ENCODE measurements at regions not wholly inside any gene's neighbourhood (a gene's known extent, or its start where the extent isn't known, plus 50 kb on each side); places are given as distances from the start of the nearest gene placed in this dataset.
"Not testable (repeated sequence)": the region's sequence is repeated elsewhere in the genome, so short reads cannot be mapped to it uniquely, and the experiment has no call there.

DNA sequence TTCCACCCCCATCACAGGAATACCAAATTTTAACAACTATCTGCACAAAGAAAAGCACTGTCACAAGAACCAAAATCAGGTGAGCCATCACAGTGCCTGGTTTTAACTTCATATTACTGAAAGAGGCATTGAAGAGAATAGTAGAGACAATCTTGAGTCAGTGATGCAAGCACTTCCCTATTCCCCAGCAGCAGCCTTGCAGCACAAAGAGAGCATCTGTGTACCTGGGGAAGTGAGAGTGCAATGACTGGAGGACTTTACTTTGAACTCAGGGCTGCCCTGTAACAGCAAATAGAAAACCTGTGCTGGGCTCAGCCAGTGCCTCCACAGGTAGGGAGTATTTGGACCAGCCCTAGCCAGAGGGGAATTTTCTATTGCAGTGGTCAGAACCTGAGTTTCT is 361.8 kb downstream of the TEX13C start:
- H3K27me3 ChIP-seq (ENCODE audit: control insufficient read depth, insufficient read depth, low read length), result no peaks in the 10 kb centered on the region
- no peak overlapping the region for H3K4me2 ChIP-seq (ENCODE audit: extremely low read depth, insufficient read depth, low read length)
- TF ChIP-seq EZH2 (IDR thresholded peaks at IDR 0.05; ENCODE audit: low read length, missing control alignments) (no peak), CTCF (conservative IDR thresholded peaks at IDR 0.05 in 1 of 2, IDR thresholded peaks at IDR 0.05 in 1 of 2; ENCODE audit: low read depth in 1 of 2, low read length in 2 of 2) (no peak)
- no peaks in the 10 kb centered on the region for H3K9me3 ChIP-seq (ENCODE audit: control insufficient read depth, insufficient read depth, low read depth, low read length)
- H3K4me1 ChIP-seq (ENCODE audit: control insufficient read depth, extremely low read depth, insufficient read depth, low read length), result no peaks in the 10 kb centered on the region
- H3K27ac ChIP-seq (ENCODE audit: insufficient read depth, low read length), result no peak overlapping the region
- no peak for DNase-seq (ENCODE audit: low read depth in 2 of 2)
- H3K79me2 ChIP-seq (ENCODE audit: control insufficient read depth, insufficient read depth, low read length), result no peaks in the 10 kb centered on the region
- no peak overlapping the region for H3K9ac ChIP-seq (ENCODE audit: insufficient read depth, low read length)
- H2AFZ ChIP-seq (ENCODE audit: low read length), result no peak overlapping the region
- no peak overlapping the region for H3K4me3 ChIP-seq (replicated peaks in 1 of 4; ENCODE audit: control extremely low read depth in 1 of 4, insufficient read depth in 1 of 4, low read depth in 3 of 4, low read length in 4 of 4)
- H3K36me3 ChIP-seq (ENCODE audit: control insufficient read depth, insufficient read depth, low read length), result no peaks in the 10 kb centered on the region
- H4K20me1 ChIP-seq (ENCODE audit: control insufficient read depth, extremely low read depth, insufficient read depth, low read length), result no peaks in the 10 kb centered on the region

DNA sequence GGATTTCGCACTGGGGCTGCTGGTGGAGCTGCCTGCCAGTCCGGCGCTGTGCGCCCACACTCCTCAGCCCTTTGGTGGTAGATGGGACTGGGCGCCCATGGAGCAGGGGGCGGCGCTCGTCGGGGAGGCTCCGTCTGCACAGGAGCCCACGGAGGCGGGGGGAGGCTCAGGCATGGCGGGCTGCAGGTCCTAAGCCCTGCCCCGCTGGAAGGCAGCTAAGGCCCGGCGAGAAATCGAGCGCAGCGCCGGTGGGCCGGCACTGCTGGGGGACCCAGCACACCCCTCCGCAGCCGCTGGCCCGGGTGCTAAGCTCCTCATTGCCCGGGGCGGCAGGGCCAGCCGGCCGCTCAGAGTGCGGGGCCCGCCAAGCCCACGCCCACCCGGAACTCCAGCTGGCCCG is 370.9 kb downstream of the TEX13C start:
- not testable (repeated sequence) for H2AFZ ChIP-seq (ENCODE audit: low read length); H3K27me3 ChIP-seq (ENCODE audit: control insufficient read depth, insufficient read depth, low read length); H4K20me1 ChIP-seq (ENCODE audit: control insufficient read depth, extremely low read depth, insufficient read depth, low read length); H3K4me2 ChIP-seq (ENCODE audit: extremely low read depth, insufficient read depth, low read length); H3K9me3 ChIP-seq (ENCODE audit: control insufficient read depth, insufficient read depth, low read depth, low read length); H3K4me3 ChIP-seq (replicated peaks in 1 of 4; ENCODE audit: control extremely low read depth in 1 of 4, insufficient read depth in 1 of 4, low read depth in 3 of 4, low read length in 4 of 4); H3K36me3 ChIP-seq (ENCODE audit: control insufficient read depth, insufficient read depth, low read length); H3K79me2 ChIP-seq (ENCODE audit: control insufficient read depth, insufficient read depth, low read length); H3K27ac ChIP-seq (ENCODE audit: insufficient read depth, low read length); H3K9ac ChIP-seq (ENCODE audit: insufficient read depth, low read length); DNase-seq (ENCODE audit: low read depth in 2 of 2); H3K4me1 ChIP-seq (ENCODE audit: control insufficient read depth, extremely low read depth, insufficient read depth, low read length)

GRCh38 chrX:125694171-125694570 is 374.5 kb downstream of the TEX13C start:
- Histone ChIP-seq H3K27me3 (ENCODE audit: control insufficient read depth, insufficient read depth, low read length) (no peaks in the 10 kb centered on the region), H4K20me1 (ENCODE audit: control insufficient read depth, extremely low read depth, insufficient read depth, low read length) (no peaks in the 10 kb centered on the region), H3K36me3 (ENCODE audit: control insufficient read depth, insufficient read depth, low read length) (no peaks in the 10 kb centered on the region), H3K4me3 (replicated peaks in 1 of 4; ENCODE audit: control extremely low read depth in 1 of 4, insufficient read depth in 1 of 4, low read depth in 3 of 4, low read length in 4 of 4) (no peak overlapping the region), H2AFZ (ENCODE audit: low read length) (no peak overlapping the region), H3K27ac (ENCODE audit: insufficient read depth, low read length) (no peak overlapping the region), H3K4me2 (ENCODE audit: extremely low read depth, insufficient read depth, low read length) (no peak overlapping the region), H3K79me2 (ENCODE audit: control insufficient read depth, insufficient read depth, low read length) (no peaks in the 10 kb centered on the region), H3K4me1 (ENCODE audit: control insufficient read depth, extremely low read depth, insufficient read depth, low read length) (no peaks in the 10 kb centered on the region), H3K9ac (ENCODE audit: insufficient read depth, low read length) (no peak overlapping the region), H3K9me3 (ENCODE audit: control insufficient read depth, insufficient read depth, low read depth, low read length) (no peaks in the 10 kb centered on the region)
- DNase-seq (ENCODE audit: low read depth in 2 of 2), result no peak
- TF ChIP-seq CTCF (conservative IDR thresholded peaks at IDR 0.05 in 1 of 2, IDR thresholded peaks at IDR 0.05 in 1 of 2; ENCODE audit: low read depth in 1 of 2, low read length in 2 of 2), result no peak
- no peak for TF ChIP-seq EZH2 (IDR thresholded peaks at IDR 0.05; ENCODE audit: low read length, missing control alignments)

DNA sequence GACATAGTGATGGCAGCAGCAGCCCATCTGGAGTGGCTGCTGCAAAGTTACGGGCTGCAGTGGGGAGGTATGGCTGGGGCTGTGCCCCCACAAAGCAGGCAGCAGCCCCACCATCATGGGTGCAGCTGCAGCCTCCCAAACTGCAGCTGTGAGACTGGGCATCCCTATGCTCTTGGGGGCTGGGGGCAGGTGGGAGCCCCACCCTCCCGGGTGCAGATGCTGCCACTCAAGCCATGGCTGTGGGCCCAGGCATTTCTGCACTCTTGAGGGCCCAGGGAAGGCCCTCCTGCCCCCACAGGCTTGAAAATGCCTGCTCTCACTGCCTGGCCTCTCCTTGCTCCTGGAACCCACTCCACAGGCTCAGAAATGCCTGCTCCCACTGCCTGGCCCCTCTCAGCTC is 389.4 kb downstream of the TEX13C start:
- no peak for TF ChIP-seq EZH2 (IDR thresholded peaks at IDR 0.05; ENCODE audit: low read length, missing control alignments)
- no peak for TF ChIP-seq CTCF (conservative IDR thresholded peaks at IDR 0.05 in 1 of 2, IDR thresholded peaks at IDR 0.05 in 1 of 2; ENCODE audit: low read depth in 1 of 2, low read length in 2 of 2)
- Histone ChIP-seq H3K9me3 (ENCODE audit: control insufficient read depth, insufficient read depth, low read depth, low read length) (no peaks in the 10 kb centered on the region), H3K4me3 (replicated peaks in 1 of 4; ENCODE audit: control extremely low read depth in 1 of 4, insufficient read depth in 1 of 4, low read depth in 3 of 4, low read length in 4 of 4) (no peak overlapping the region), H3K4me1 (ENCODE audit: control insufficient read depth, extremely low read depth, insufficient read depth, low read length) (no peaks in the 10 kb centered on the region), H3K79me2 (ENCODE audit: control insufficient read depth, insufficient read depth, low read length) (no peaks in the 10 kb centered on the region), H3K9ac (ENCODE audit: insufficient read depth, low read length) (no peak overlapping the region), H4K20me1 (ENCODE audit: control insufficient read depth, extremely low read depth, insufficient read depth, low read length) (no peaks in the 10 kb centered on the region), H3K27me3 (ENCODE audit: control insufficient read depth, insufficient read depth, low read length) (no peaks in the 10 kb centered on the region), H3K36me3 (ENCODE audit: control insufficient read depth, insufficient read depth, low read length) (no peaks in the 10 kb centered on the region), H3K4me2 (ENCODE audit: extremely low read depth, insufficient read depth, low read length) (no peak overlapping the region), H2AFZ (ENCODE audit: low read length) (no peak overlapping the region), H3K27ac (ENCODE audit: insufficient read depth, low read length) (no peak overlapping the region)
- DNase-seq (ENCODE audit: low read depth in 2 of 2), result no peak

Data from fibroblast of lung (primary cell).